ENCODE measurements at regions not wholly inside any gene's neighbourhood (a gene's known extent, or its start where the extent isn't known, plus 50 kb on each side); places are given as distances from the start of the nearest gene placed in this dataset.

GRCh38 chr9:95629585-95629984 is 112.8 kb upstream of the PTCH1 start:
- Histone ChIP-seq H3K9me2 (replicated peaks; ENCODE audit: low read depth, low read length) (no peaks in the 10 kb centered on the region), H3K79me2 (ENCODE audit: insufficient read depth, low read length) (no peaks in the 10 kb centered on the region), H2AFZ (ENCODE audit: low read length) (no peak overlapping the region), H3F3A (ENCODE audit: low read depth) (no peaks in the 10 kb centered on the region), H3K4me2 (ENCODE audit: low read depth, low read length, poor library complexity, severe bottlenecking) (no peak overlapping the region), H3K9ac (ENCODE audit: low read depth, low read length, poor library complexity, severe bottlenecking) (no peak overlapping the region), H4K20me1 (ENCODE audit: insufficient read depth, low read length, poor library complexity, severe bottlenecking) (no peaks in the 10 kb centered on the region), H3K36me3 (ENCODE audit: insufficient read depth, low read length) (no peaks in the 10 kb centered on the region), H3K4me1 (ENCODE audit: insufficient read depth, low read length, poor library complexity, severe bottlenecking) (peaks cover 15% of the 10 kb centered on the region), H3K9me3 (ENCODE audit: insufficient read depth, low read depth, low read length) (no peaks in the 10 kb centered on the region), H3K4me3 (ENCODE audit: low read length, poor library complexity, severe bottlenecking) (no peak overlapping the region), H3K27me3 (ENCODE audit: insufficient read depth, low read length, poor library complexity, severe bottlenecking) (no peaks in the 10 kb centered on the region)
- TF ChIP-seq CTCF (conservative IDR thresholded peaks at IDR 0.05; ENCODE audit: low read length) (no peak), EZH2phosphoT487 (IDR thresholded peaks at IDR 0.05; ENCODE audit: borderline replicate concordance) (no peak)

GRCh38 chr9:95627802-95628201 is 111.0 kb upstream of the PTCH1 start:
- Histone ChIP-seq H3K4me1 (ENCODE audit: insufficient read depth, low read length, poor library complexity, severe bottlenecking) (peaks cover 15% of the 10 kb centered on the region), H3K9me2 (replicated peaks; ENCODE audit: low read depth, low read length) (no peaks in the 10 kb centered on the region), H3K36me3 (ENCODE audit: insufficient read depth, low read length) (no peaks in the 10 kb centered on the region), H3K79me2 (ENCODE audit: insufficient read depth, low read length) (no peaks in the 10 kb centered on the region), H3K9me3 (ENCODE audit: insufficient read depth, low read depth, low read length) (no peaks in the 10 kb centered on the region), H3K27me3 (ENCODE audit: insufficient read depth, low read length, poor library complexity, severe bottlenecking) (no peaks in the 10 kb centered on the region), H3K9ac (ENCODE audit: low read depth, low read length, poor library complexity, severe bottlenecking) (no peak overlapping the region), H2AFZ (ENCODE audit: low read length) (no peak overlapping the region), H3F3A (ENCODE audit: low read depth) (no peaks in the 10 kb centered on the region), H4K20me1 (ENCODE audit: insufficient read depth, low read length, poor library complexity, severe bottlenecking) (no peaks in the 10 kb centered on the region), H3K4me2 (ENCODE audit: low read depth, low read length, poor library complexity, severe bottlenecking) (no peak overlapping the region), H3K4me3 (ENCODE audit: low read length, poor library complexity, severe bottlenecking) (no peak overlapping the region)
- no peak for TF ChIP-seq CTCF (conservative IDR thresholded peaks at IDR 0.05; ENCODE audit: low read length)
- TF ChIP-seq EZH2phosphoT487 (IDR thresholded peaks at IDR 0.05; ENCODE audit: borderline replicate concordance), result no peak

GRCh38 chr9:95626885-95627558 is 110.3 kb upstream of the PTCH1 start:
- peaks cover 15% of the 10 kb centered on the region for H3K4me1 ChIP-seq (ENCODE audit: insufficient read depth, low read length, poor library complexity, severe bottlenecking)
- no peaks in the 10 kb centered on the region for H4K20me1 ChIP-seq (ENCODE audit: insufficient read depth, low read length, poor library complexity, severe bottlenecking)
- H3K79me2 ChIP-seq (ENCODE audit: insufficient read depth, low read length), result no peaks in the 10 kb centered on the region
- H3K9me2 ChIP-seq (replicated peaks; ENCODE audit: low read depth, low read length), result no peaks in the 10 kb centered on the region
- H2AFZ ChIP-seq (ENCODE audit: low read length), result no peak overlapping the region
- H3K4me3 ChIP-seq (ENCODE audit: low read length, poor library complexity, severe bottlenecking), result no peak overlapping the region
- no peaks in the 10 kb centered on the region for H3K36me3 ChIP-seq (ENCODE audit: insufficient read depth, low read length)
- H3K9ac ChIP-seq (ENCODE audit: low read depth, low read length, poor library complexity, severe bottlenecking), result no peak overlapping the region
- H3K4me2 ChIP-seq (ENCODE audit: low read depth, low read length, poor library complexity, severe bottlenecking), result no peak overlapping the region
- H3K9me3 ChIP-seq (ENCODE audit: insufficient read depth, low read depth, low read length), result no peaks in the 10 kb centered on the region
- H3K27me3 ChIP-seq (ENCODE audit: insufficient read depth, low read length, poor library complexity, severe bottlenecking), result no peaks in the 10 kb centered on the region
- H3F3A ChIP-seq (ENCODE audit: low read depth), result no peaks in the 10 kb centered on the region
- TF ChIP-seq EZH2phosphoT487 (IDR thresholded peaks at IDR 0.05; ENCODE audit: borderline replicate concordance), result no peak
- TF ChIP-seq CTCF (conservative IDR thresholded peaks at IDR 0.05; ENCODE audit: low read length), result no peak
